Smooth muscle cell (in vitro differentiated cells): ENCODE measurements at regions not wholly inside any gene's neighbourhood (a gene's known extent, or its start where the extent isn't known, plus 50 kb on each side); places are given as distances from the start of the nearest gene placed in this dataset.
A peak's percentile ranks its signal among the peaks of the same experiment; 100 is the strongest.

Experiments
- DNase-seq: peaks from one replicate; lab custom pipeline; 2025; ENCODE audit not compliant: unreplicated experiment; lab: John Stamatoyannopoulos, UW
- H2AFZ ChIP-seq: fragments of 200-600 bp; sonication (generic); 2 replicates; pipeline ENCODE4 v1.6.0; 2016; ENCODE audit warnings: antibody characterized with exemption, low read depth, mild to moderate bottlenecking
- H3F3A ChIP-seq: fragments of 200-600 bp; sonication (generic); 2 replicates; pipeline ENCODE4 v1.6.0; 2017; ENCODE audit warnings: antibody characterized with exemption, low read depth
- H3K27ac ChIP-seq: fragments of 200-600 bp; sonication (generic); 2 replicates; pipeline ENCODE4 v1.5.1; 2016; ENCODE audit warnings: low read depth, mild to moderate bottlenecking
- H3K27me3 ChIP-seq: fragments of 200-600 bp; sonication (generic); 2 replicates; pipeline ENCODE4 v1.6.1; 2016; ENCODE audit warnings: low read depth, mild to moderate bottlenecking
- H3K36me3 ChIP-seq: fragments of 200-600 bp; sonication (generic); 2 replicates; pipeline ENCODE4 v1.5.1; 2016; ENCODE audit warnings: low read depth
- H3K4me1 ChIP-seq: fragments of 200-600 bp; sonication (generic); 2 replicates; pipeline ENCODE4 v1.5.1; 2016; ENCODE audit warnings: low read depth
- H3K4me2 ChIP-seq: fragments of 200-600 bp; sonication (generic); 2 replicates; pipeline ENCODE4 v1.6.0; 2016; ENCODE audit warnings: mild to moderate bottlenecking
- H3K4me3 ChIP-seq: fragments of 200-600 bp; sonication (generic); 2 replicates; pipeline ENCODE4 v1.5.1; 2016; ENCODE audit warnings: mild to moderate bottlenecking
- H3K79me2 ChIP-seq: fragments of 200-600 bp; sonication (generic); 2 replicates; pipeline ENCODE4 v1.6.0; 2016; ENCODE audit warnings: low read depth, mild to moderate bottlenecking
- H3K9ac ChIP-seq: fragments of 200-600 bp; sonication (generic); 2 replicates; pipeline ENCODE4 v1.6.0; 2016; ENCODE audit warnings: low read depth
- H3K9me3 ChIP-seq: fragments of 200-600 bp; sonication (generic); replicated peaks from 2 replicates; pipeline ENCODE4 v1.5.1; 2016; ENCODE audit warnings: low read depth
- H4K20me1 ChIP-seq: fragments of 200-600 bp; sonication (generic); 2 replicates; pipeline ENCODE4 v1.6.0; 2016; ENCODE audit warnings: low read depth
- CTCF ChIP-seq: fragments of 200-600 bp; sonication (generic); IDR thresholded peaks from 2 replicates; pipeline ENCODE4 v1.5.1; 2017; ENCODE audit warnings: borderline replicate concordance, mild to moderate bottlenecking, antibody characterized with exemption; ENCODE audit not compliant: insufficient read depth, poor library complexity, severe bottlenecking
- WGBS: methylation state at CpG from one replicate; pipeline ENCODE4 v1.1.7; 2016; ENCODE audit warnings: low lambda C conversion rate; 5-methylcytosine and 5-hydroxymethylcytosine counted together

- Histone ChIP-seq H4K20me1 (no peaks in the 10 kb centered on the region), H3K27ac (no peak overlapping the region), H3K36me3 (no peaks in the 10 kb centered on the region), H3K79me2 (no peaks in the 10 kb centered on the region), H3K4me1 (no peaks in the 10 kb centered on the region), H3K9me3 (no peaks in the 10 kb centered on the region), H3K9ac (no peak overlapping the region), H3K27me3 (no peaks in the 10 kb centered on the region), H3K4me2 (no peak overlapping the region), H2AFZ (no peak overlapping the region), H3K4me3 (no peak overlapping the region), H3F3A (no peaks in the 10 kb centered on the region)
- no peak for DNase-seq
- 14% methylated on average over 1 of the region's 1 CpG for WGBS
- no peak for TF ChIP-seq CTCF
These were observed 116.1 kb upstream of the GALNT2 start for GRCh38 chr1:229950908-229951307.

GRCh38 chr1:229951856-229952534 is 115.0 kb upstream of the GALNT2 start:
- Histone ChIP-seq H3K27ac (peak overlapping the region; percentile 25), H3K4me2 (peak overlapping the region; percentile 58), H3K36me3 (no peaks in the 10 kb centered on the region), H3K9ac (no peak overlapping the region), H3K9me3 (no peaks in the 10 kb centered on the region), H3F3A (no peaks in the 10 kb centered on the region), H3K79me2 (no peaks in the 10 kb centered on the region), H2AFZ (no peak overlapping the region), H3K27me3 (no peaks in the 10 kb centered on the region), H3K4me1 (no peaks in the 10 kb centered on the region), H3K4me3 (no peak overlapping the region), H4K20me1 (no peaks in the 10 kb centered on the region)
- 72% methylated on average over 2 of the region's 2 CpGs for WGBS
- no peak for TF ChIP-seq CTCF
- DNase-seq = no peak

- TF ChIP-seq CTCF = no peak
- Histone ChIP-seq H3K4me3 (no peak overlapping the region), H3K4me2 (peak overlapping the region; percentile 58), H3K9me3 (no peaks in the 10 kb centered on the region), H3K27ac (peak overlapping the region; percentile 25), H3K4me1 (no peaks in the 10 kb centered on the region), H2AFZ (peak overlapping the region; percentile 39), H3K36me3 (no peaks in the 10 kb centered on the region), H4K20me1 (no peaks in the 10 kb centered on the region), H3K9ac (no peak overlapping the region), H3F3A (no peaks in the 10 kb centered on the region), H3K27me3 (no peaks in the 10 kb centered on the region), H3K79me2 (no peaks in the 10 kb centered on the region)
- 66% methylated on average over 4 of the region's 4 CpGs for WGBS
- DNase-seq = no peak
These were observed 114.1 kb upstream of the GALNT2 start for GRCh38 chr1:229952670-229953520.
